K562 (cell line): ENCODE measurements at regions not wholly inside any gene's neighbourhood (a gene's known extent, or its start where the extent isn't known, plus 50 kb on each side); places are given as distances from the start of the nearest gene placed in this dataset.

Experiments used
- ATAC-seq: fragments of 200-7000 bp; cut with Tn5 transposase; 3 replicates; pipeline ENCODE4 v1.9.1; 2020; ENCODE audit warnings: moderate library complexity
- BruUV-seq: library from RNA; stranded (reverse); fragments of 400-500 nt; replicated peaks from 2 replicates; lab custom pipeline; 2021; lab: Mats Ljungman, UMichigan
- CTCF ChIA-PET: fragments of 300-600 bp; formaldehyde crosslinking; extraction: SDS; loops from one replicate; lab custom pipeline; 2021; ENCODE audit warnings: low intra/inter-chr PET ratio; lab: Yijun Ruan, JAX
- POLR2A ChIA-PET: fragments of 300-600, 350-650 bp; sonication (Branson Sonifier 250); formaldehyde crosslinking; extraction: SDS; loops from one replicate; lab custom pipeline; 2021; ENCODE audit warnings: antibody characterized with exemption, inconsistent platforms; lab: Yijun Ruan, JAX
- DNase-seq, 4 experiments: peaks; one replicate each; pipeline versions ENCODE4 v3.0.0 to v3.0.0-alpha.2; 2011 to 2018; ENCODE audit warnings: low spot score in 3 of 4, mixed read lengths in 3 of 4; ENCODE audit errors: extremely low read depth in 1 of 4
- FAIRE-seq: peaks from 2 replicates; lab custom pipeline; 2011; peaks lifted over from hg19 to GRCh38; lab: Jason Lieb, UNC
- H2AFZ ChIP-seq: 2 replicates; pipeline ENCODE4 v1.6.0; 2011; ENCODE audit warnings: low read depth, low read length, control low read depth, inconsistent platforms
- H3K27ac ChIP-seq: fragments of 200-600 bp; 3 replicates; pipeline ENCODE4 v1.8.0; 2011; ENCODE audit warnings: low read depth, mild to moderate bottlenecking, control low read depth, inconsistent platforms, low read length, moderate library complexity, mixed read lengths; ENCODE audit errors: extremely low read depth
- H3K27me3 ChIP-seq, 2 experiments: fragments of 300-600 bp in 1 of 2; 2 replicates in 1 of 2; 3 replicates in 1 of 2; pipeline versions ENCODE4 v1.6.0 to v1.8.0; 2011; ENCODE audit warnings: inconsistent platforms in 2 of 2, low read length in 2 of 2, mild to moderate bottlenecking in 1 of 2, mixed read lengths in 1 of 2, moderate library complexity in 1 of 2; ENCODE audit not compliant: control insufficient read depth in 2 of 2, insufficient read depth in 2 of 2
- H3K36me3 ChIP-seq: fragments of 300-600 bp; 3 replicates; pipeline ENCODE4 v1.8.0; 2011; ENCODE audit warnings: mild to moderate bottlenecking, low read length, inconsistent platforms; ENCODE audit not compliant: control insufficient read depth, insufficient read depth
- H3K4me1 ChIP-seq, 2 experiments: fragments of 200-600 bp in 1 of 2; replicated peaks in 1 of 2; 2 replicates in 1 of 2; 3 replicates in 1 of 2; pipeline versions ENCODE4 v1.5.1 to v1.8.0; 2011; ENCODE audit warnings: inconsistent platforms in 2 of 2, low read length in 2 of 2, mild to moderate bottlenecking in 1 of 2, mixed read lengths in 1 of 2, moderate library complexity in 1 of 2; ENCODE audit not compliant: control insufficient read depth in 2 of 2, insufficient read depth in 2 of 2
- H3K4me2 ChIP-seq: 2 replicates; pipeline ENCODE4 v1.6.1; 2011; ENCODE audit warnings: low read length, control low read depth, inconsistent platforms, mixed read lengths; ENCODE audit not compliant: insufficient read depth
- H3K4me3 ChIP-seq: fragments of 200-600 bp; sonication (generic), shearing (Covaris generic); 2 replicates; pipeline ENCODE4 v1.5.1; 2016; ENCODE audit warnings: control low read depth, inconsistent platforms
- H3K79me2 ChIP-seq: fragments of 200-600 bp; 3 replicates; pipeline ENCODE4 v1.8.0; 2011; ENCODE audit warnings: low read length, inconsistent platforms; ENCODE audit not compliant: control insufficient read depth, insufficient read depth
- H3K9ac ChIP-seq, 2 experiments: 2 replicates each; pipeline versions ENCODE4 v1.6.0 to v1.6.1; 2011; ENCODE audit warnings: low read depth in 2 of 2, low read length in 2 of 2, control low read depth in 1 of 2, inconsistent platforms in 1 of 2, mild to moderate bottlenecking in 1 of 2, mixed read lengths in 1 of 2; ENCODE audit not compliant: insufficient read depth in 1 of 2
- H3K9me1 ChIP-seq: one replicate; pipeline ENCODE4 v1.6.0; 2011; ENCODE audit warnings: inconsistent platforms, mild to moderate bottlenecking, low read length, moderate library complexity; ENCODE audit not compliant: control insufficient read depth, insufficient read depth
- H3K9me3 ChIP-seq: replicated peaks from 2 replicates; pipeline ENCODE4 v1.5.1; 2011; ENCODE audit warnings: low read depth, low read length, inconsistent platforms; ENCODE audit not compliant: control insufficient read depth, insufficient read depth
- H4K20me1 ChIP-seq: replicated peaks from 2 replicates; pipeline ENCODE4 v1.6.1; 2011; ENCODE audit warnings: low read length, inconsistent platforms, mixed read lengths; ENCODE audit not compliant: control insufficient read depth, insufficient read depth
- CHD1 ChIP-seq: fragments of 200-600 bp; sonication (generic); IDR thresholded peaks from one replicate; pipeline ENCODE4 v1.6.1; 2012; ENCODE audit warnings: mild to moderate bottlenecking, moderate library complexity, low read length, inconsistent platforms
- EZH2 ChIP-seq: IDR thresholded peaks from 2 replicates; pipeline ENCODE4 v1.6.1; 2012; ENCODE audit warnings: low read depth, mild to moderate bottlenecking, inconsistent platforms, low read length, borderline replicate concordance
- FOSL1 ChIP-seq: fragments of 200-800 bp; sonication (Bioruptor generic); conservative IDR thresholded peaks from 2 replicates; pipeline ENCODE4 v1.6.1; 2016; ENCODE audit warnings: missing genetic modification characterization, missing compliant biosample characterization
- FOXK1 ChIP-seq: sonication (generic); formaldehyde crosslinking; IDR thresholded peaks from 2 replicates; pipeline ENCODE4 v1.8.0; 2022; ENCODE audit warnings: missing genetic modification reagents, mild to moderate bottlenecking, borderline replicate concordance
- FOXP4 ChIP-seq: sonication (generic); formaldehyde crosslinking; IDR thresholded peaks from 2 replicates; pipeline ENCODE4 v1.8.0; 2022; ENCODE audit warnings: mild to moderate bottlenecking, missing genetic modification reagents, borderline replicate concordance
- GTF2F1 ChIP-seq: IDR thresholded peaks from 2 replicates; pipeline ENCODE4 v1.6.1; 2011; ENCODE audit warnings: low read depth, low read length, improper control_type of control experiment
- MCM5 ChIP-seq: fragments of 450-650 bp; IDR thresholded peaks from 2 replicates; pipeline ENCODE4 v1.6.1; 2016; ENCODE audit warnings: low read depth
- NR2C2 ChIP-seq, 2 experiments: fragments of 200-800 bp in 1 of 2; sonication (Bioruptor generic) in 1 of 2; sonication (generic) in 1 of 2; formaldehyde crosslinking in 1 of 2; IDR thresholded peaks; 2 replicates each; pipeline versions ENCODE4 v1.6.1 to v1.8.0; 2016 to 2022; ENCODE audit warnings: mild to moderate bottlenecking in 1 of 2, missing compliant biosample characterization in 1 of 2, missing genetic modification characterization in 1 of 2, missing genetic modification reagents in 1 of 2
- PHB ChIP-seq: fragments of 250-450 bp; sonication (Bioruptor Pico); IDR thresholded peaks from 2 replicates; pipeline ENCODE4 v1.5.0; 2021
- PPARD ChIP-seq: fragments of 250-450 bp; sonication (Bioruptor Pico); IDR thresholded peaks from 2 replicates; pipeline ENCODE4 v1.8.0; 2022; ENCODE audit warnings: inconsistent platforms, mild to moderate bottlenecking, moderate library complexity
- ZBTB26 ChIP-seq: fragments of 450-650 bp; formaldehyde crosslinking; IDR thresholded peaks from 2 replicates; pipeline ENCODE4 v1.4.0; 2022; ENCODE audit warnings: missing genetic modification characterization
- ZNF507 ChIP-seq: conservative IDR thresholded peaks from 2 replicates; pipeline ENCODE4 v1.6.1; 2017; ENCODE audit warnings: missing genetic modification characterization, missing compliant biosample characterization
- WGBS: fragments of 100-300 bp; shearing (Covaris generic); methylation state at CpG from one replicate; pipeline ENCODE4 v1.1.6; 2016; ENCODE audit warnings: low coverage, mixed read lengths; ENCODE audit not compliant: insufficient coverage; ENCODE audit errors: missing lambda C conversion rate; 5-methylcytosine and 5-hydroxymethylcytosine counted together
- in situ Hi-C: fragments of 300-500 bp; cut with MboI; formaldehyde crosslinking; loops from 4 replicates; pipeline ENCODE4 v1.15.0; 2018; ENCODE audit warnings: inconsistent platforms, mixed read lengths
- intact Hi-C: fragments of 100-400 bp; cut with micrococcal nuclease; formaldehyde crosslinking; loops from 2 replicates; pipeline ENCODE4 v1.14.2; 2022

GRCh38 chr10:130453721-130454542 lies 317.7 kb downstream of the GLRX3 start:
- POLR2A ChIA-PET, result no interaction called here
- Histone ChIP-seq H3K9me3 (no peaks in the 10 kb centered on the region), H2AFZ (no peak overlapping the region), H3K36me3 (no peaks in the 10 kb centered on the region), H3K27me3 (no peaks in the 10 kb centered on the region; a peak in 1 of 5 replicates), H3K27ac (no peak overlapping the region), H3K9ac (no peak overlapping the region), H3K4me1 (no peaks in the 10 kb centered on the region), H3K4me3 (no peak overlapping the region), H3K79me2 (no peaks in the 10 kb centered on the region), H3K4me2 (no peak overlapping the region), H3K9me1 (no peaks in the 10 kb centered on the region), H4K20me1 (no peaks in the 10 kb centered on the region)
- in situ Hi-C loops (no loop called here), intact Hi-C loops (no loop called here)
- CTCF ChIA-PET, result no interaction called here
- no TSS peak for BruUV-seq
- FAIRE-seq (no peak), DNase-seq (no peak), ATAC-seq (no peak)
- TF ChIP-seq EZH2 (no peak), GTF2F1 (no peak), ZNF507 (tag) (no peak), PHB (CRISPR knock-in tag) (no peak), PPARD (CRISPR knock-in tag) (no peak), ZBTB26 (CRISPR knock-in tag) (no peak), FOXP4 (CRISPR knock-in tag) (no peak), FOXK1 (CRISPR knock-in tag) (no peak), NR2C2 (CRISPR knock-in tag; IDR thresholded peaks at IDR 0.05) (no peak), NR2C2 (tag; IDR thresholded peaks at IDR 0.05) (no peak), CHD1 (no peak), FOSL1 (tag) (no peak), MCM5 (no peak)
- 1% methylated on average over 13 of the region's 17 CpGs for WGBS
